ENCODE measurements at regions not wholly inside any gene's neighbourhood (a gene's known extent, or its start where the extent isn't known, plus 50 kb on each side); places are given as distances from the start of the nearest gene placed in this dataset.

GRCh38 chr2:217436386-217436785 lies 566.4 kb downstream of the TNS1 start:
- ATAC-seq, result no peak

- peak; percentile 21 to 48 for ATAC-seq
These were observed 568.4 kb downstream of the TNS1 start for GRCh38 chr2:217434180-217434975.

- no peak for ATAC-seq
These were observed 569.3 kb downstream of the TNS1 start for GRCh38 chr2:217433522-217433921.

GRCh38 chr2:217431577-217432269 lies 571.1 kb downstream of the TNS1 start:
- ATAC-seq, result no peak

- ATAC-seq, result no peak
These were observed 571.2 kb upstream of the TNP1 start for GRCh38 chr2:217430916-217431576.

- ATAC-seq, result no peak
These were observed 570.2 kb upstream of the TNP1 start for GRCh38 chr2:217429981-217430500.

GRCh38 chr2:217421834-217422233 lies 562.0 kb upstream of the TNP1 start:
- ATAC-seq, result no peak

- no peak for ATAC-seq
These were observed 561.0 kb upstream of the TNP1 start for GRCh38 chr2:217420854-217421253.

GRCh38 chr2:217419055-217419671 lies 559.3 kb upstream of the TNP1 start:
- ATAC-seq, result no peak

- ATAC-seq, result no peak
These were observed 558.7 kb upstream of the TNP1 start for GRCh38 chr2:217418544-217418943.

- ATAC-seq, result no peak
These were observed 558.2 kb upstream of the TNP1 start for GRCh38 chr2:217418090-217418489.

GRCh38 chr2:217417536-217417935 lies 557.7 kb upstream of the TNP1 start:
- no peak for ATAC-seq

- ATAC-seq, result no peak
These were observed 555.5 kb upstream of the TNP1 start for GRCh38 chr2:217415316-217415715.

- ATAC-seq, result no peak
These were observed 554.6 kb upstream of the TNP1 start for GRCh38 chr2:217414429-217414828.

GRCh38 chr2:217413193-217413592 lies 553.3 kb upstream of the TNP1 start:
- ATAC-seq, result no peak

- ATAC-seq, result no peak
These were observed 552.9 kb upstream of the TNP1 start for GRCh38 chr2:217412721-217413120.

- ATAC-seq, result no peak
These were observed 552.4 kb upstream of the TNP1 start for GRCh38 chr2:217412277-217412676.

GRCh38 chr2:217410681-217410960 lies 550.8 kb upstream of the TNP1 start:
- no peak for ATAC-seq

GRCh38 chr2:217409949-217410680 lies 550.3 kb upstream of the TNP1 start:
- no peak for ATAC-seq

- no peak for ATAC-seq
These were observed 547.5 kb upstream of the TNP1 start for GRCh38 chr2:217407362-217407761.

GRCh38 chr2:217404236-217404760 lies 544.4 kb upstream of the TNP1 start:
- ATAC-seq, result no peak

- ATAC-seq, result no peak
These were observed 543.0 kb upstream of the TNP1 start for GRCh38 chr2:217402761-217403383.
